D721Med (cell line): ENCODE measurements at regions not wholly inside any gene's neighbourhood (a gene's known extent, or its start where the extent isn't known, plus 50 kb on each side); places are given as distances from the start of the nearest gene placed in this dataset.

Experiments
- DNase-seq: peaks from one replicate; pipeline ENCODE4 v3.0.0; 2011; ENCODE audit warnings: low spot score; ENCODE audit not compliant: insufficient read length
- FAIRE-seq: peaks from 2 replicates; lab custom pipeline; 2011; peaks lifted over from hg19 to GRCh38; lab: Jason Lieb, UNC
- CTCF ChIP-seq: IDR thresholded peaks from 2 replicates; pipeline ENCODE4 v1.5.1; 2012; ENCODE audit warnings: mild to moderate bottlenecking, control low read depth; ENCODE audit not compliant: insufficient read depth; ENCODE audit errors: missing control alignments

GRCh38 chr13:72545030-72545719 is 182.3 kb downstream of the MZT1 start:
- DNase-seq (no peak), FAIRE-seq (no peak)
- TF ChIP-seq CTCF, result no peak

DNA sequence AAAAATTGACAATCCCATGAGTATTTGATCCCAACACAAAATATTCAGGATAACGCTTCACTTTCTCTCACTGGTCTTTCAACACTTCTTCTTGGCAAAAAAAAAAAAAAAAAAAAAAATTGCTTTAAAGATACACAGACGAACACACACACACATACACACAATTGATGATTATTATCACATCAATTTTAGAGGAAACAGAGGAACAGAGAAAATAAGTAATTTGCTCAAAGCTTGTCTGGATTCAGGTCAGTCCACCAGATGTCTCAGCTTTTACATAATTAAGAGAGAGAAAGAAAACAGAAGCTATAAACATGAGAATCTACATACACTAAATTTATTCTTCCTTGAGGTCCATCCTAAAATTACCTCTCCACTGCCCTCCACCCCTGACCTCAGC is 183.4 kb downstream of the MZT1 start:
- no peak for FAIRE-seq
- TF ChIP-seq CTCF, result no peak

GRCh38 chr13:72542241-72542640 is 185.2 kb downstream of the MZT1 start:
- no peak for FAIRE-seq
- TF ChIP-seq CTCF, result no peak
- DNase-seq, result no peak

More for the DNA sequence above, 183.4 kb downstream of the MZT1 start:
- DNase-seq, result no peak

GRCh38 chr13:72541674-72542073 is 185.8 kb downstream of the MZT1 start:
- FAIRE-seq, result no peak
- no peak for DNase-seq
- TF ChIP-seq CTCF, result no peak

DNA sequence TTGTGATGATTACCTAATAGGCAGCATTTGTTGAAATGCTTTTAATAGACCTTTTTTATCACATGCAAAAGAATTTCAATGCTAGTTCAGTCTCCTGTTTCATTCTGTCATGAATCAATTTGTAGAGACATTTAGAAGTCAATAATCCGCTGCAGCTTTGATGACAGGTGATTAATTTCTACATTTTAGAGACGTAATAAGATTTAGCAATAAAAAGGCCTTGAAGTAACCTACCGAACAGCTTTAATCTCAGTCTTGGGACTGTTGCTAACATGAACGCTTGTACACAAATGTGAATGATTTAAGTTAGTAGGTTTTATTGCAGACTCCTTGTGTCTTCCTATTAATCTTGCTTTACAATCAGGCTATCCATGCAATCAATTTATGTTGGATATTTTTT is 186.5 kb downstream of the MZT1 start:
- TF ChIP-seq CTCF, result no peak
- DNase-seq (no peak), FAIRE-seq (no peak)

- DNase-seq (no peak), FAIRE-seq (no peak)
- no peak for TF ChIP-seq CTCF
These were observed 187.5 kb downstream of the MZT1 start for GRCh38 chr13:72539925-72540324.

DNA sequence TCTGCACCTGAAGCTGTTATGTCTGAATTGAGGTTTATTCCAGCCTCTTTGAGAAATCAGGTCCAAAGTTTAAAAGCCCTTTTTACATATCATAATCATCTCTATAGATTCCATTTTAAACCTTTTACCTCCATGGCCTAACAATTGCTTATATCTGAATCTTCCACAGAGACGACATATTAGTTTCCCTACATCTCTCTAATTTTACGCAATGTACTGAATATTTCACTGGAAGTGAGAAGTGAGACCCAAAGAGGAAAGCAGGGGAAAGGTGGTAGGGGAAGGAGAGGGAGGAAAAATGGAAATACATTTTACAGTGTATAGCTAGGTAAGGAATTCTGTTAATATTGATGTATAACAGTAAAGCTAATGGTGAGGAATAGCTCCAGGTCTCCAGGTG is 189.6 kb downstream of the MZT1 start:
- TF ChIP-seq CTCF, result no peak
- FAIRE-seq (no peak), DNase-seq (no peak)
